Right lobe of liver (tissue), 4 donors: ENCODE measurements at regions not wholly inside any gene's neighbourhood (a gene's known extent, or its start where the extent isn't known, plus 50 kb on each side); places are given as distances from the start of the nearest gene placed in this dataset.

ENCODE experiments used
- POLR2A ChIP-seq: fragments of 450-650 bp; IDR thresholded peaks from one replicate; pipeline ENCODE4 v1.6.1; 2017; ENCODE audit warnings: antibody characterized with exemption, mild to moderate bottlenecking
- TF ChIP-seq, protein P1 (sequence below), 4 donors: fragments of 200-600 bp in 3 of 4; fragments of 450-650 bp in 1 of 4; IDR thresholded peaks; one replicate each; pipeline versions ENCODE4 v1.5.1 to v1.8.0; 2016 to 2022; ENCODE audit warnings: antibody characterized with exemption in 4 of 4, mild to moderate bottlenecking in 2 of 4
- donor health status: DM: no; HTN: no; CAD: no.
- donor health status: DM: no; HTN: no; CAD: no.
- donor health status: DM: no; HTN: yes; CAD: no.

DNA sequence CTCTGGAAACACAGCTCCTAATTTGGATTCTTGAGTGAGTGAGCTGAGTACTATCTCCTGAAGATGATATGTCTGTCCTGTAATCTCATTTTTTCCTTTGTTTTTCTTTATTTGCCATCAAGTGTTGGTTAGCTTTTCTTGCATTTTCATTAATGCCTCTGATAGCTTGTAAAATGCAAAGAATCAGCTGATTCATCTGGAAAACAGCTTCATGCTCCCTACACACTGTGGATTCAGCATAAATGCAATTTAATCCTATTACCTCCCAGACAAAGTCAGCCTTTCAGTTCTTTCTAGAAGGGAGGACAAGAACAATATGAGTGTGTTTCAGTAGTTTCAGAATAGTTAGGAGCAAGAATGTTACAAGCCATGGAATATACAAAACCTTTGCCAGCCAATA lies 79.4 kb downstream of the DACT1 start:
- no peak for TF ChIP-seq POLR2A
- TF ChIP-seq, protein P1, sequence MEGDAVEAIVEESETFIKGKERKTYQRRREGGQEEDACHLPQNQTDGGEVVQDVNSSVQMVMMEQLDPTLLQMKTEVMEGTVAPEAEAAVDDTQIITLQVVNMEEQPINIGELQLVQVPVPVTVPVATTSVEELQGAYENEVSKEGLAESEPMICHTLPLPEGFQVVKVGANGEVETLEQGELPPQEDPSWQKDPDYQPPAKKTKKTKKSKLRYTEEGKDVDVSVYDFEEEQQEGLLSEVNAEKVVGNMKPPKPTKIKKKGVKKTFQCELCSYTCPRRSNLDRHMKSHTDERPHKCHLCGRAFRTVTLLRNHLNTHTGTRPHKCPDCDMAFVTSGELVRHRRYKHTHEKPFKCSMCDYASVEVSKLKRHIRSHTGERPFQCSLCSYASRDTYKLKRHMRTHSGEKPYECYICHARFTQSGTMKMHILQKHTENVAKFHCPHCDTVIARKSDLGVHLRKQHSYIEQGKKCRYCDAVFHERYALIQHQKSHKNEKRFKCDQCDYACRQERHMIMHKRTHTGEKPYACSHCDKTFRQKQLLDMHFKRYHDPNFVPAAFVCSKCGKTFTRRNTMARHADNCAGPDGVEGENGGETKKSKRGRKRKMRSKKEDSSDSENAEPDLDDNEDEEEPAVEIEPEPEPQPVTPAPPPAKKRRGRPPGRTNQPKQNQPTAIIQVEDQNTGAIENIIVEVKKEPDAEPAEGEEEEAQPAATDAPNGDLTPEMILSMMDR (IDR thresholded peaks at IDR 0.05): no peak
